GM19397 (cell line): ENCODE measurements at regions not wholly inside any gene's neighbourhood (a gene's known extent, or its start where the extent isn't known, plus 50 kb on each side); places are given as distances from the start of the nearest gene placed in this dataset.
"Not testable (repeated sequence)": the region's sequence is repeated elsewhere in the genome, so short reads cannot be mapped to it uniquely, and the experiment has no call there.

Experiments used
- ATAC-seq: cut with Tn5 transposase; IDR thresholded peaks from one replicate; pipeline ENCODE4 v1.9.1; 2021; ENCODE audit warnings: mild to moderate bottlenecking, moderate library complexity; ENCODE audit not compliant: unreplicated experiment

DNA sequence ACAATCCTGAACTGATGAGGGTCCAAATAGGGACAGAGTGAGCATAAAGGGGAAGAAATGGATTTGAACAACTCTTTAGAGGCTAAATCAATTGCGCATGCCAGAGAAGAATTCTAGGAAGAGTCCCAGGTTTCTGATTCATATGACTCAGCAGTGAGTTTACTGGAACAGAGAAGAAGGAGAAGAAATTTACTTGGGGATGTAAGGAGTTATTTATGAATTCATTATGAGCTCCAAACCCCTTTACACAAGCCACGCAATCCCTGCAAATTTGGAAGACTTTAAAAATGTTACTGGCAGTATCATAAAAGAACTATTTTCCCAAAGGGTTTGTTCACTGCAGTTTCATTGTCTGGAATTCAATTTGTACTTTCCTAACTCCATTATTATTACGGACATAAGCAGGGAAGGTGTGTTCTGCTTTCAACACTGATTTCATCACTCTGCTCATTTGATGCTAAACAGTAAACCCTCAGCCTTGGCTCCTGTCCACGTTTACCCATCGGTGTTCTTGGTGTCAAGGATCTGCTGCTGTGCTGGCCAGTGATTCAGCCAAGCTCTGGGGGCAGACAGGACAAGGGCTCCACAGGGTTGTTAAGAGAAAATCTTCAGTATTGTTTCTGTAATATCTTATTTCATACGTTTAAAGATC, 273.7 kb downstream of the HNRNPD start:
- no peak for ATAC-seq

DNA sequence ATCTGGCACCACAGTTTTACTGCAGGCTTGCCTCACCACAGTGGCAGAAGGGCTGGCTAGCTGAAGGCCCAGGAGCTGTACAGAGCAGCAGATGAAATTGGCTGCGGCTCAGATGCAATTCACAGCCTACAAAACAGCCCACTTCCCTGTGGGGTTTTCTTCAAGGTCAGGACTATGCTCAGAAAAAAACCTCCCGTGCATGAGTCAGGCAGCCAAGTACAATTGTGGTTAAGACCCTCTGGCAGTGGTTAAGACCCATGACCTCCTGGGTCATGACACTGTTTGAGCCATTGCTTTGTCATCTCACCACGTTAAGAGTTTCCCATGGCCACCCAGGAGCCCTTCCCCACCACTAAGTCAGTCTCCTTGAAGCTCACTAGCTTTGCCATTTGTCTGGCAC, 276.3 kb downstream of the HNRNPD start:
- ATAC-seq = no peak

DNA sequence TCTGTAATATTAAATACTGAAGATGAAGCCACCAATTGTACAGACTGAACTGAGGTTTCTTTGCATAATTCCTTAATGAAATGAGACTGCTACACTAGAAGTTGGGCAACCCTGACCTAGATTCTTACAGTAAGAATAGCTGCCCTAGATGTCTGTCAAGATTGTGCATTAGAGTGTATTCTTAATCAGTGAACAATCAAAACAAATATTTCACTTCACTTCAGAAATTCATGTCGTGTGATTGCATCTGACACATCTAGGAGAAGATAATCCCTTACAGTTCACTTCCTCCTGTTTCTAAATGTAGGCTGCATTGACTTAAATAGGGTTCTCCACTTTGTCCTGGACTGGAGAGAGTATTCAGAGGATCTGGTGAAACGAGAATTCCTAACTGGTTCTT, 283.1 kb downstream of the HNRNPD start:
- no peak for ATAC-seq

DNA sequence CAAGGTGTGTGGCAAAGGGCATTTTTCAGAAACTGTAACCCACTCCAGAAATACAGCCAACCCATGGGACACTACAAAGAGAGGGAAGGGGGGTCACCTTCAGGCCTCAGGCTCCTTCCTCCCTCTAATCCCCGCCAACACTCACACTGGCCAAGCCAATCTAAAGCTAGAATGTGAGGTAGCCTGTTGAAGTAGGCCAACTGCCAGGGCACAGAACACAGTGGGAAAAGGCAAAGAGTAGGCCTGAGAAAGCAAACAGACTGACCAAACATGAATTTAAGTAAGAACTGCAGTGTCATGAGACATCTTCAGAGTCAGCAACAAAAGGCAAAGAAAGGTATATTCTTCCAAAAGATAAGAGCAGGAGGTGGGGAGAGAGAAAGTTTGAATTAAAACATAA, 289.0 kb downstream of the HNRNPD start:
- no peak for ATAC-seq

GRCh38 chr4:82077471-82077995, 296.3 kb downstream of the HNRNPD start:
- not testable (repeated sequence) for ATAC-seq

DNA sequence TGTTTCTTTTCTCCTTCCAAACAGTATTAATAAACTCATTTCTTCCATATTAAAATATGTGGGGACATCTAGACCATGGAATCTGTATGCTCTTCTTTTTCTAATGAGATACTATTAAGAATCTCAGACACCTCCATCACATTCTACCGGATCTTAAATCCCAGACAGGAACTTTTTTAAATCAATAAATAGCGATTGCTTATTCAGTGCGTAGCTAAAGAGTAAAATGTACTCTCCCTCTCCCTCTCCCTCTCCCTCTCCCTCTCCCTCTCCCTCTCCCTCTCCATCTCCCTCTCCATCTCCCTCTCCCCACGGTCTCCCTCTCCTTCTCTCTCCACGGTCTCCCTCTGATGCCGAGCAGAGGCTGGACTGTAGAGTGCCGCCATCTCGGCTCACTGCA, 297.0 kb downstream of the HNRNPD start:
- no peak for ATAC-seq

DNA sequence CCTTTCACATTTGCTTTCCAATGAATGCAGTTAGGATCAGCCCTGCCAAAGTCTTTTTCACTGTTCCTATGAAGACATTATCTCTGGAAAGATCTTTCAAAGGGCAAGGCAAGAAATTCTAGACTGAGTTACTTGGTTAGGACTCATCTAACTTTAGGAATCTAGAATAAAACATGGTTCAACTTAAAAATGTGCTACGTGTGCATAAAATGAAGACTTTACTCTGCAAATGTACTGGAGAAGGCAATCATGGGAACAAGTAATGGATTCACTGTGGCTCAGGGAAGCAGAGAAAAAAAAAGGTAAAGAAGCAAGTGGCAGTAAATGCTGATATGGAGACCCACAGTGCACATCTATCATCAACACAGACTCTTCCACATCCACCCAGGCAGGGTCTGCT, 297.4 kb downstream of the HNRNPD start:
- ATAC-seq = no peak

DNA sequence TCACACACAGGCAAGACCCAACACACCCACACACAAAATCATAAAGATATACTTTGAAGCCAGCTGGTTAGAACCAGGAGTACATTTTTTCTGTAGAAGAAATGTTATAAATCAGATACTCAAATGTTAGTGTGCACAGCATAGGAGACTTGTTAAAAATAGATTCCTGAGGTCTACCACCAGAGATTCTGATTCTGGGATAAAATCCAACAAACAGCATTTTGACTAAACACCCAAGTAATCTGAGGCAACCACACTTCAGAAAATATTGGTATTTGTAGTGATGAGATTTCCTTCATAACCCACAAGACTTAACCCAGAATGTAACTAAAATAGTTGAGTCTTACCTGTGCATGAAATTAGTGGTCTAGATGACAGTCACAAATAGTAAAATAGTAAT, 301.8 kb downstream of the HNRNPD start:
- no peak for ATAC-seq

GRCh38 chr4:82069883-82070638, 303.7 kb downstream of the HNRNPD start:
- ATAC-seq = no peak

- ATAC-seq = no peak
Measured at GRCh38 chr4:82063017-82063416, 310.8 kb downstream of the HNRNPD start.

DNA sequence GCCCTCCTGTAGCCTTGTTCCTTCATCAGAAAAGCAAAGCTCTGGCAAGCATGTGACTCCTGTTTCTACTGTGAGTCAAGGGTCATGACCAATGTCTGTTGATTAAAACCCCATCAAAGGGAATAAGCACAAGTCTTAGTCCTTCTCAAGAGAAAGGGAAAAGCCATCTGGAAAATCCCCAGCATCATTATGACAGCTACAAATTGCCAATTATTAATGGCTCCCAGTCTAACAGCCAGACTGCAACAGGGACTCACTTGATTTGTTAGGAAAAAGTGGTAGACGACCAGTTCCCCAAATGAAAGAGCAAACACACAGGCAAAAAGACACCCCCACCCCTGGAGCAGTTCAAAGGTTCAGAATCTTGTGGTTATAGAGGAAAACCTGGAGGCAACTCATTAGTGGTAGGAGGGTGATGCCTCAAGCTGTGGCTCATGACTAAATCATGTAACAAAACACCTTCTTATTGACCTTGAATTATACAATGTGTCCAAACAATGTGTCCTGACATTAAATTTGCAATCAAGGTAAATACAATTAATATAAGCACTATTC, 315.7 kb downstream of the HNRNPD start:
- ATAC-seq = no peak

DNA sequence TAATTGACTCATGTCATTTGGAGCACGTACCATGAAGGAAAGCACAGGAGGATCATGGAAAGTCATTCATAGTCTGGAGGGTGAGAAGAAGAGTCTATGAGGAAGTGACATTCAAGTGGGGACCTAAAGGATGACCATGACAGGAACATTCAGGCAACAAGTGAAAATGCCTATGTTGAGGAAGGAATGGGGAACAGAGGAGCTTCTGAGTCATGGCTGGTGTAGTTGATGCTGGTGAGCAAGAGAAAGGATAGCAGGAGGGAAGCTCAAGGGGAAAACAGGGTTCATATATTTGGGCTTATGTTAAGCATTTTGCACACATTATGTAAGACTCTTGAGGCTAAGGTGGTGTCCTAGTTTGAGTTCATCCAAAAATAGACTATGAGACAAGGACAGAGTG, 318.6 kb downstream of the HNRNPD start:
- ATAC-seq = no peak

GRCh38 chr4:82053396-82053795, 320.4 kb downstream of the HNRNPD start:
- no peak for ATAC-seq

DNA sequence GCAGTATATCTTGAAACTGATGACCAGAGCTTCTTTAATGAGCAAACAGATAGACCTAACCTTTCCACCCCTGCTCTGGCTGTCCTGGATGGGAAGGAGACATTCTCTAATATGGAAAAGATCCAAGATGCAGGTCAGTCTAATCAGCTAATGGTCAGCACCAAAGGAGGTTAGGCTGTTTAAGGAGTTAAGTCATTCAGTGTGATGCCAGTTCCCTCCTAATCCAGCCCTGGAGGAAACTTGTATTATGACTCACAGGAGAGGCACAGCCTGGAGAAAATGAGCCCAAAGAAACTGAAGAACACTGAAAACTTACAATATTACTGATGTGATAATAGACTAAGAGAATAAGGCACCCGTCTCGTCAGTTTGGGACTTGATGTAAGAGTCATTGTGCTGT, 323.0 kb downstream of the HNRNPD start:
- no peak for ATAC-seq

GRCh38 chr4:82049294-82049693, 324.5 kb downstream of the HNRNPD start:
- ATAC-seq = no peak

DNA sequence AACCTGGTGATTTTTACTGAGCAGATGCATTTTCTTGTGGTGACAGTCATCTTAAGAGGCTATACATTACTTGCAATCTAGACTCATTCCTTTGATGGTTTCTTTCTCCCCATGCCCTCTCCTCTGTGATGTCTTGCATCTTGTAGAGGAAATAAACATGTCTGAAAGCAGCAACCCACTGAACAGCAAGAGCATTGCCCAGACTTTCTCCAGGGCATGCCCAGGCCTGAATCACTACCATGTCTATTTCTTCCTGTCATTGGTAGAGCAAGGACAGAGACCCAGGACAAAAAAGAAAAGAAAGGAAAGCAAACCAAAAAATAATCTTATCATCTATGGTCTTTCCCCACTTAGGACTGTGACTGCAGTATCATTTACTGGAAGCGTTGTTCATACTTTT, 326.1 kb downstream of the HNRNPD start:
- no peak for ATAC-seq

- ATAC-seq = no peak
Measured at GRCh38 chr4:82046796-82047195, 327.0 kb downstream of the HNRNPD start.

DNA sequence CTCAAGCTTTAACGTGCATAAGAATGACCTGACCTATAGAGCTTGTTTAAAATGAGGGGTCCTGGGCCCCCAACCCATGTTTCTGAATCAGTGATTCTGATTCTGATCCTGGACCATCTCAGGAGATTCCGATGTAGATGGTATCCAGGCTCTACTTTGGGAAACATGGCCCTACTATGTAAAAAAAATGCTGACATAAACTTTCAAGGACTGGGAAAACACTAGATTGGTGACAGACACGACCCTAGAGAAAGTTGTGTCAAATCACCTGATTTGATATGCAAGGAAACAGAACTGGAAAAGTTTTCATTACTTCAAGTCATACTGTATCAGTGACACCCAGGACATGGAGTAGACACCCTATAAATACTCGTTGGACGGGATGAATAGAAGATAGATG, 328.5 kb downstream of the HNRNPD start:
- no peak for ATAC-seq

DNA sequence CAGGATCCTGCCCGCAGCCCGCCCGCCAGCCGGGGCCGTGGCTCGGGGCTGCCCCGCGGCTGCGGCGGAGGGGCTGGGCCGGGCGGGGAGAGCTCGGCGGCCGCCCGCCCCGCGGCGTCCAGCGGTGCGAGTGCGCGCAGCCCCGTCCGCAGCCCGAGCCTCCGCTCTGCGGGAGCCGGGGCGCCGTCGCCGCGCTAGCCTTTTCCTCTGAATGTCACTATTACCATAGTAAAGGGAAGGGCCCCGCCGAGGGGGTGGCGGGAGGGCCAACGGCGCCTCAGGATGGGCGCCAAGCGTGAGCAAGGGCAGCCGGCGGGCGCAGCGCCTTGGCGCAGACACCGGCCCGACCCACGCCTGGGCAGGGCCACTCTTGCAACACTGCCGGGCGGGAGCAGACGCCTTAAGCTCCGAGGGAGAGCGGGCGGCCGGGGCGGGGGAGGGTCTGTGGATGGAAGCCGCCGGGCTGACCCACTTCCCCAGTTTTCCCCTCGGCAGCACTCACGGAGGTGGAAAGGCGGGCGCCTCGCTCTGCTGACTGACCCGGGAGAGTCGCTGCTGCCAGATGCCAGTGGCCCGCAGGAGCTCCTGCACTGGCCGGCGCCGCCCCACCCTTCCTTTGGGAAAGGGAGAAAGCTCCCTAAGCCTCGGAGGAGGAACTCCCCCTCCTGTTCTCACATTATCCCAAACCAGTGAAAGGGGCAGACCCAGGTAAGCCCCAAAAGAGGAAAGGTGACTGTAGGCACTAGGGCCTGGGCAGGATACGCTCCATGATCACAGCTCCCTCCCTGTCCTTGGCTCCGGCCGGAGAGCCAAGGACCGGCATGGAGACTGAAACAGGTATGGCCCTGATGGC, 329.4 kb downstream of the HNRNPD start:
- no peak for ATAC-seq

DNA sequence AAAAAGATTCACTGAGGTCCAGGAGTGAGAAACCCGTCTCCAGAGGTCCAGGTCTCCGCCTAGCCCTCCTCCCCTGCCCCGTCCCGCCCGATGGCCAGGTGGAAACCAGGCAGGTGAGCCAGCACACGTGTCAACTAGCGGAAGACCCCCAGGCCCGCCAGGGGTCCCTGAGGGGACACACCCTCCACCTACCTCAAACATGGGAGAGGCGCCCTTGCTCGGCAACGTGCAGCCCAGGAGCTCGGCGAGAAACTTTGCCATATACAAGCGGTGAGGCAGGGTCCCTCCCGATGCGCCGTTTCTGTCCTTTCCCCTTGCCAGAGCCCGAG, 330.0 kb downstream of the HNRNPD start:
- ATAC-seq = no peak

GRCh38 chr4:82043081-82043808, 330.5 kb downstream of the HNRNPD start:
- ATAC-seq = no peak
